Cardiac fibroblast (primary cell): ENCODE measurements at regions not wholly inside any gene's neighbourhood (a gene's known extent, or its start where the extent isn't known, plus 50 kb on each side); places are given as distances from the start of the nearest gene placed in this dataset.

ENCODE experiments used
- DNase-seq, 2 donors: peaks; one replicate each; pipeline versions ENCODE4 v3.0.0 to v3.0.0-alpha.2; 2010; ENCODE audit warnings: low read depth in 2 of 2
- H3K4me3 ChIP-seq, 2 donors: replicated peaks in 1 of 2; 1 replicate in 1 of 2; 2 replicates in 1 of 2; pipeline ENCODE4 v1.5.1; 2011; ENCODE audit warnings: low read depth in 2 of 2, low read length in 2 of 2, mild to moderate bottlenecking in 2 of 2, moderate library complexity in 1 of 2
- CTCF ChIP-seq: IDR thresholded peaks from one replicate; pipeline ENCODE4 v1.5.1; 2011; ENCODE audit warnings: low read depth, mild to moderate bottlenecking, low read length, inconsistent platforms

- DNase-seq, result no peak
- no peak for TF ChIP-seq CTCF
- H3K4me3 ChIP-seq, result no peak overlapping the region
Observed at GRCh38 chr9:29796291-29796952, 2223.1 kb upstream of the C9orf72 start.

- no peak for DNase-seq
- TF ChIP-seq CTCF, result no peak
Observed at GRCh38 chr9:29798599-29798998, 2225.3 kb upstream of the C9orf72 start.

GRCh38 chr9:29799227-29799626 is 2225.9 kb upstream of the C9orf72 start:
- no peak for DNase-seq
- TF ChIP-seq CTCF, result no peak
- no peak overlapping the region for H3K4me3 ChIP-seq

More at GRCh38 chr9:29798599-29798998, 2225.3 kb upstream of the C9orf72 start:
- no peak overlapping the region for H3K4me3 ChIP-seq

GRCh38 chr9:29800821-29801220 is 2227.5 kb upstream of the C9orf72 start:
- H3K4me3 ChIP-seq, result no peak overlapping the region
- no peak for DNase-seq
- no peak for TF ChIP-seq CTCF

- no peak for DNase-seq
- TF ChIP-seq CTCF, result no peak
- no peak overlapping the region for H3K4me3 ChIP-seq
Observed at GRCh38 chr9:29802454-29802853, 2229.2 kb upstream of the C9orf72 start.

GRCh38 chr9:29806937-29807618 is 2233.8 kb upstream of the C9orf72 start:
- no peak for DNase-seq
- no peak overlapping the region for H3K4me3 ChIP-seq
- TF ChIP-seq CTCF, result no peak
